ENCODE measurements at regions not wholly inside any gene's neighbourhood (a gene's known extent, or its start where the extent isn't known, plus 50 kb on each side); places are given as distances from the start of the nearest gene placed in this dataset.

DNA sequence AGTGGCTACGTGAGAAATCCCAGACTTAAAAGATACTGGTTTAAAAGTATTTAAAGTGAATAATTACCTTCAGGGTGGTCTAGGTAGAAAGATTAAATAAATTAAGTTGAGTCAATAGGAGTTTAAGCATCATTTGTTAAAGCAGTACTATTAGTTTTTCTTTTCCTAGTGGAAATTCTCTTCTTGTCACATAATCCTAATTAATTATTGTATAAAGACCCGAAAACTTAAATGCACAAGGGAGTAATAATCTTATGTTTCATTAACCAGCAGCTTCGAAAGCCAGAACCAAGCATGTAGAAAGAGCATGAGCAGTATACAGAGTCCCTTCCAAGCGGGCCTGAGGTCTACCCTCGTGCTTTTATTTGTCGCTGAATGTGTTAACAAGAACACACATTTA is 90.2 kb upstream of the SKOR2 start:
- no peak for DNase-seq (ENCODE audit: low read depth in 3 of 3)

GRCh38 chr18:47334966-47335365 is 83.5 kb upstream of the SKOR2 start:
- no peak for DNase-seq (ENCODE audit: low read depth in 3 of 3)

- no peak for DNase-seq (ENCODE audit: low read depth in 3 of 3)
Observed at GRCh38 chr18:47333926-47334635, 82.6 kb upstream of the SKOR2 start.

GRCh38 chr18:47331641-47332040 is 80.2 kb upstream of the SKOR2 start:
- no peak for DNase-seq (ENCODE audit: low read depth in 3 of 3)

- no peak for DNase-seq (ENCODE audit: low read depth in 3 of 3)
Observed at GRCh38 chr18:47331026-47331425, 79.6 kb upstream of the SKOR2 start.

DNA sequence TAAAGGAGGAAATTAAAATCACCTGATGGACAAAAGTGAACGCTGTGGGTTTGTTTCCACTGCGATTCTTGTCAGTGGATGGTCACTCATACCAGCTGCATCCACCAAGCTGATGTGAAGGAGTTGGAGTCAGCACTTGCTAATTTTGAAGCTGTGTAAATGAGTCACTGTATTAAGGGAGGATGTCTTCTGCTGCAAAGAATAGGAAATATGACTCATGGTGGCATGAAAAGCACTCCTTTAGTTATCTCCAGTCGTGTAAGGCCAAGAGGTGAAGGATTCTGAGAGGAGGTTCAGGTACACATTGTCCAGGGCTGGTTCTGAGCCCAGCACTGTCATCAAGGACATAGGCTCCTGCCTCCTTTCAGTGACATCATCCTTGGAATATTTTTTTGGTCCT is 71.7 kb upstream of the SKOR2 start:
- no peak for DNase-seq (ENCODE audit: low read depth in 3 of 3)

GRCh38 chr18:47321815-47322214 is 70.4 kb upstream of the SKOR2 start:
- no peak for DNase-seq (ENCODE audit: low read depth in 3 of 3)

GRCh38 chr18:47317824-47318508 is 66.5 kb upstream of the SKOR2 start:
- no peak for DNase-seq (ENCODE audit: low read depth in 3 of 3)

- DNase-seq (ENCODE audit: low read depth in 3 of 3) = no peak
Observed at GRCh38 chr18:47316924-47317323, 65.5 kb upstream of the SKOR2 start.

GRCh38 chr18:47313901-47314300 is 62.4 kb upstream of the SKOR2 start:
- no peak for DNase-seq (ENCODE audit: low read depth in 3 of 3)

- no peak for DNase-seq (ENCODE audit: low read depth in 3 of 3)
Observed at GRCh38 chr18:47311585-47311984, 60.1 kb upstream of the SKOR2 start.

All from stimulated activated CD4-positive, alpha-beta T cell treated with anti-CD3 and anti-CD28 coated beads, TNF-alpha, amount 100 ng/mL, for 24 hours (primary cell).